IPS DF 6.9 (cell line): ENCODE measurements at regions not wholly inside any gene's neighbourhood (a gene's known extent, or its start where the extent isn't known, plus 50 kb on each side); places are given as distances from the start of the nearest gene placed in this dataset.

Experiments
- DNase-seq: peaks from one replicate; pipeline ENCODE4 v3.0.0-alpha.2; 2013; ENCODE audit warnings: low read depth, low spot score
- H3K27ac ChIP-seq: one replicate; pipeline ENCODE4 v1.5.1; 2013; ENCODE audit warnings: low read length, control low read depth
- H3K27me3 ChIP-seq: 2 replicates; pipeline ENCODE4 v1.6.1; 2013; ENCODE audit warnings: mild to moderate bottlenecking, low read length; ENCODE audit not compliant: control insufficient read depth, insufficient read depth
- H3K36me3 ChIP-seq: 2 replicates; pipeline ENCODE4 v1.6.1; 2013; ENCODE audit warnings: low read length; ENCODE audit not compliant: control insufficient read depth, insufficient read depth
- H3K4me1 ChIP-seq: 2 replicates; pipeline ENCODE4 v1.6.1; 2013; ENCODE audit warnings: low read length; ENCODE audit not compliant: control insufficient read depth, insufficient read depth
- H3K4me3 ChIP-seq: 2 replicates; pipeline ENCODE4 v1.5.1; 2013; ENCODE audit warnings: mild to moderate bottlenecking, low read length
- H3K9me3 ChIP-seq: 2 replicates; pipeline ENCODE4 v1.6.1; 2013; ENCODE audit warnings: low read length, inconsistent platforms; ENCODE audit not compliant: control insufficient read depth, insufficient read depth
- WGBS: extraction: QIAGEN DNeasy Blood & Tissue Kit; methylation state at CpG from one replicate; pipeline ENCODE4 v1.1.7; 2013; ENCODE audit warnings: mixed read lengths, missing lambda C conversion rate; ENCODE audit not compliant: insufficient read length, insufficient coverage; 5-methylcytosine and 5-hydroxymethylcytosine counted together

GRCh38 chr1:82185084-82185483, 384.4 kb downstream of the ADGRL2 start:
- no peaks in the 10 kb centered on the region for H3K9me3 ChIP-seq
- no peaks in the 10 kb centered on the region for H3K27me3 ChIP-seq
- no peaks in the 10 kb centered on the region for H3K4me1 ChIP-seq
- no peak overlapping the region for H3K4me3 ChIP-seq
- H3K36me3 ChIP-seq, result no peaks in the 10 kb centered on the region
- DNase-seq, result no peak
- no CpG with 5 or more reads among the region's 3 CpGs for WGBS
- H3K27ac ChIP-seq, result no peak overlapping the region

- no peak for DNase-seq
- no peaks in the 10 kb centered on the region for H3K4me1 ChIP-seq
- H3K4me3 ChIP-seq, result no peak overlapping the region
- no peaks in the 10 kb centered on the region for H3K9me3 ChIP-seq
- no CpG with 5 or more reads among the region's 1 CpG for WGBS
- H3K27me3 ChIP-seq, result no peaks in the 10 kb centered on the region
- no peak overlapping the region for H3K27ac ChIP-seq
- H3K36me3 ChIP-seq, result no peaks in the 10 kb centered on the region
Observed at GRCh38 chr1:82181846-82182245, 381.1 kb downstream of the ADGRL2 start.

- Histone ChIP-seq H3K27ac (no peak overlapping the region), H3K4me3 (no peak overlapping the region), H3K27me3 (no peaks in the 10 kb centered on the region), H3K36me3 (no peaks in the 10 kb centered on the region), H3K9me3 (no peaks in the 10 kb centered on the region), H3K4me1 (no peaks in the 10 kb centered on the region)
- no peak for DNase-seq
Observed at GRCh38 chr1:82179131-82179530, 378.4 kb downstream of the ADGRL2 start.

GRCh38 chr1:82177192-82177591, 376.5 kb downstream of the ADGRL2 start:
- Histone ChIP-seq H3K4me1 (no peaks in the 10 kb centered on the region), H3K27me3 (no peaks in the 10 kb centered on the region), H3K9me3 (no peaks in the 10 kb centered on the region), H3K4me3 (no peak overlapping the region), H3K36me3 (no peaks in the 10 kb centered on the region), H3K27ac (no peak overlapping the region)
- WGBS, result no CpG with 5 or more reads among the region's 1 CpG
- no peak for DNase-seq

GRCh38 chr1:82171955-82172354, 371.2 kb downstream of the ADGRL2 start:
- H3K36me3 ChIP-seq, result no peaks in the 10 kb centered on the region

GRCh38 chr1:82168482-82168881, 367.7 kb downstream of the ADGRL2 start:
- H3K4me3 ChIP-seq, result no peak overlapping the region
- no peak for DNase-seq
- WGBS, result no CpG with 5 or more reads among the region's 3 CpGs
- no peaks in the 10 kb centered on the region for H3K27me3 ChIP-seq
- H3K4me1 ChIP-seq, result no peaks in the 10 kb centered on the region
- no peaks in the 10 kb centered on the region for H3K9me3 ChIP-seq
- no peak overlapping the region for H3K27ac ChIP-seq
- no peaks in the 10 kb centered on the region for H3K36me3 ChIP-seq

More at GRCh38 chr1:82171955-82172354, 371.2 kb downstream of the ADGRL2 start:
- no CpG with 5 or more reads among the region's 2 CpGs for WGBS
- Histone ChIP-seq H3K27me3 (no peaks in the 10 kb centered on the region), H3K9me3 (no peaks in the 10 kb centered on the region), H3K4me3 (no peak overlapping the region), H3K4me1 (no peaks in the 10 kb centered on the region), H3K27ac (no peak overlapping the region)
- no peak for DNase-seq

- Histone ChIP-seq H3K27ac (no peak overlapping the region), H3K27me3 (no peaks in the 10 kb centered on the region), H3K4me3 (no peak overlapping the region), H3K9me3 (no peaks in the 10 kb centered on the region), H3K4me1 (no peaks in the 10 kb centered on the region), H3K36me3 (no peaks in the 10 kb centered on the region)
- no CpG with 5 or more reads among the region's 3 CpGs for WGBS
- no peak for DNase-seq
Observed at GRCh38 chr1:82165304-82165703, 364.6 kb downstream of the ADGRL2 start.

- DNase-seq, result no peak
- H3K36me3 ChIP-seq, result no peaks in the 10 kb centered on the region
- H3K4me1 ChIP-seq, result no peaks in the 10 kb centered on the region
- no CpG with 5 or more reads among the region's 7 CpGs for WGBS
- no peaks in the 10 kb centered on the region for H3K9me3 ChIP-seq
- no peak overlapping the region for H3K27ac ChIP-seq
- H3K4me3 ChIP-seq, result no peak overlapping the region
- H3K27me3 ChIP-seq, result no peaks in the 10 kb centered on the region
Observed at GRCh38 chr1:82162486-82163420, 362.0 kb downstream of the ADGRL2 start.

GRCh38 chr1:82161700-82162141, 361.0 kb downstream of the ADGRL2 start:
- no peak overlapping the region for H3K4me3 ChIP-seq
- no peak for DNase-seq
- WGBS, result no CpG with 5 or more reads among the region's 10 CpGs
- H3K4me1 ChIP-seq, result no peaks in the 10 kb centered on the region
- no peaks in the 10 kb centered on the region for H3K9me3 ChIP-seq
- no peaks in the 10 kb centered on the region for H3K27me3 ChIP-seq
- no peak overlapping the region for H3K27ac ChIP-seq
- no peaks in the 10 kb centered on the region for H3K36me3 ChIP-seq

GRCh38 chr1:82160903-82161302, 360.2 kb downstream of the ADGRL2 start:
- Histone ChIP-seq H3K27me3 (no peaks in the 10 kb centered on the region; the same call in 1 of the 2 replicates), H3K4me1 (no peaks in the 10 kb centered on the region), H3K27ac (no peak overlapping the region), H3K4me3 (no peak overlapping the region), H3K36me3 (no peaks in the 10 kb centered on the region), H3K9me3 (no peaks in the 10 kb centered on the region)
- DNase-seq, result no peak
- 100% methylated on average over 2 of the region's 3 CpGs for WGBS

GRCh38 chr1:82160036-82160435, 359.3 kb downstream of the ADGRL2 start:
- H3K4me1 ChIP-seq, result no peaks in the 10 kb centered on the region

More at GRCh38 chr1:82160036-82160435, 359.3 kb downstream of the ADGRL2 start:
- Histone ChIP-seq H3K36me3 (no peaks in the 10 kb centered on the region), H3K27me3 (peaks cover 2% of the 10 kb centered on the region; the same call in 1 of the 2 replicates), H3K9me3 (no peaks in the 10 kb centered on the region), H3K4me3 (no peak overlapping the region), H3K27ac (no peak overlapping the region)
- no peak for DNase-seq
- no CpG with 5 or more reads among the region's 5 CpGs for WGBS
